SKM-1 treated with dmso at 0.1 percent for 144 hours (cell line): ENCODE measurements at regions not wholly inside any gene's neighbourhood (a gene's known extent, or its start where the extent isn't known, plus 50 kb on each side); places are given as distances from the start of the nearest gene placed in this dataset.
A peak's percentile ranks its signal among the peaks of the same experiment; 100 is the strongest.
"Not testable (repeated sequence)": the region's sequence is repeated elsewhere in the genome, so short reads cannot be mapped to it uniquely, and the experiment has no call there.

ENCODE experiments used
- DNase-seq: peaks from one replicate; lab custom pipeline; 2025; ENCODE audit not compliant: unreplicated experiment; lab: John Stamatoyannopoulos, UW

GRCh38 chr2:121065239-121065638, 219.8 kb downstream of the TFCP2L1 start:
- DNase-seq, result no peak

GRCh38 chr2:121066526-121066925, 218.5 kb downstream of the TFCP2L1 start:
- no peak for DNase-seq

GRCh38 chr2:121068851-121069250, 216.2 kb downstream of the TFCP2L1 start:
- DNase-seq, result no peak

- no peak for DNase-seq
Measured at GRCh38 chr2:121069434-121069969, 215.5 kb downstream of the TFCP2L1 start.

GRCh38 chr2:121070061-121070460, 214.9 kb downstream of the TFCP2L1 start:
- not testable (repeated sequence) for DNase-seq

GRCh38 chr2:121071034-121071504, 213.9 kb downstream of the TFCP2L1 start:
- DNase-seq, result no peak

- no peak for DNase-seq
Measured at GRCh38 chr2:121072784-121073183, 212.2 kb downstream of the TFCP2L1 start.

- no peak for DNase-seq
Measured at GRCh38 chr2:121073320-121074210, 211.4 kb downstream of the TFCP2L1 start.

- DNase-seq, result no peak
Measured at GRCh38 chr2:121074293-121074932, 210.6 kb downstream of the TFCP2L1 start.

GRCh38 chr2:121075006-121075551, 209.9 kb downstream of the TFCP2L1 start:
- no peak for DNase-seq

GRCh38 chr2:121075641-121076497, 209.1 kb downstream of the TFCP2L1 start:
- DNase-seq, result no peak

GRCh38 chr2:121076498-121076820, 208.5 kb downstream of the TFCP2L1 start:
- no peak for DNase-seq

- DNase-seq, result peak; percentile 43
Measured at GRCh38 chr2:121076885-121077549, 208.0 kb downstream of the TFCP2L1 start.

- DNase-seq, result no peak
Measured at GRCh38 chr2:121078899-121079298, 206.1 kb downstream of the TFCP2L1 start.

GRCh38 chr2:121080013-121080772, 204.8 kb downstream of the TFCP2L1 start:
- DNase-seq, result peak; percentile 23

- no peak for DNase-seq
Measured at GRCh38 chr2:121081701-121082100, 203.3 kb downstream of the TFCP2L1 start.

GRCh38 chr2:121082191-121082590, 202.8 kb downstream of the TFCP2L1 start:
- DNase-seq, result no peak

- no peak for DNase-seq
Measured at GRCh38 chr2:121084130-121084680, 200.8 kb downstream of the TFCP2L1 start.

- no peak for DNase-seq
Measured at GRCh38 chr2:121085801-121086200, 199.2 kb downstream of the TFCP2L1 start.
